ENCODE measurements at regions not wholly inside any gene's neighbourhood (a gene's known extent, or its start where the extent isn't known, plus 50 kb on each side); places are given as distances from the start of the nearest gene placed in this dataset.
"Not testable (repeated sequence)": the region's sequence is repeated elsewhere in the genome, so short reads cannot be mapped to it uniquely, and the experiment has no call there.

DNA sequence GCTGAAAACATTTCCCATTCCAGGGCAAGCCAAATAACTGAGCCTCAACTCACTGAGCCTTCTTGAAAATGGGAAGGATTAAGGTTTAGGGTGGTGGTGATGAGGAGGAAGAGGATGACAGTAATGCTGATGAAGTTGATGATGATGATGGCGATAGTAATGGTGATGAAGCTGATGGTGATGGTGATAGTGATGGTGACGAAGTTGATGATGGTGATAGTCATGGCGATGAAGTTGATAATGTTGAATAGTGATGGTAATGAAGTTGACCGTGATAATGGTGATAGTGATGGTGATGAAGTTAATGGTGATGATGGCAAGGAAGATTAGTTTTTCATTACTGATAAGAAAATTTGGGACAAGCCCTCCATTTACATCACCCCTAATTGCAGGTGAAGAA is 285.8 kb upstream of the DYNLRB2 start:
- no peaks in the 10 kb centered on the region for H3K36me3 Mint-ChIP-seq
- CTCF ChIA-PET, result no interaction called here
- no peaks in the 10 kb centered on the region for H3K27me3 Mint-ChIP-seq
- H3K27ac Mint-ChIP-seq, result no peak overlapping the region
- H3K4me1 Mint-ChIP-seq, result no peaks in the 10 kb centered on the region
- no peak for DNase-seq
- no peak overlapping the region for H3K4me3 Mint-ChIP-seq
- no peaks in the 10 kb centered on the region for H3K9me3 Mint-ChIP-seq

DNA sequence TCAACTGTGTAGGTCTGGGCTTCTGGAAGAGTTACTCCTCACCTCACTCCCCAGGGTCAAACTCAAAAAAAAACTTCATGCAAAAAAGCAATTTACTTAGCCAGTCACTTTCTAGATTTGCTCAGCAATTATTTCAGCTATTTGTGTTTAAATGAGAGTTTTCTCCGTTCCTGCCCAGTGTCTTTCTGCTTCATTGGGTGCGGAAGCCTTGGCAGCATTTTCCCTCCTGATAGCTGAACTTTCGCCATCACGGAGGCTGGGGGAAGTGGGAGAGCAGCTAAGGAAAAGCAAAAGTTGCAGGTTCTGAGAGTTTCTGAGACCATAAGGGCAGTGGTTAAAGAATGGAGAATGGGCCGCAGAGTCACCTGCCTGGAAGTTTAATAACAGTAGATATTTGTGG is 287.1 kb upstream of the DYNLRB2 start:
- H3K27ac Mint-ChIP-seq, result no peak overlapping the region
- H3K4me1 Mint-ChIP-seq, result no peaks in the 10 kb centered on the region
- H3K4me3 Mint-ChIP-seq, result no peak overlapping the region
- H3K9me3 Mint-ChIP-seq, result no peaks in the 10 kb centered on the region
- no peak for DNase-seq
- CTCF ChIA-PET, result no interaction called here
- no peaks in the 10 kb centered on the region for H3K36me3 Mint-ChIP-seq
- H3K27me3 Mint-ChIP-seq, result no peaks in the 10 kb centered on the region

DNA sequence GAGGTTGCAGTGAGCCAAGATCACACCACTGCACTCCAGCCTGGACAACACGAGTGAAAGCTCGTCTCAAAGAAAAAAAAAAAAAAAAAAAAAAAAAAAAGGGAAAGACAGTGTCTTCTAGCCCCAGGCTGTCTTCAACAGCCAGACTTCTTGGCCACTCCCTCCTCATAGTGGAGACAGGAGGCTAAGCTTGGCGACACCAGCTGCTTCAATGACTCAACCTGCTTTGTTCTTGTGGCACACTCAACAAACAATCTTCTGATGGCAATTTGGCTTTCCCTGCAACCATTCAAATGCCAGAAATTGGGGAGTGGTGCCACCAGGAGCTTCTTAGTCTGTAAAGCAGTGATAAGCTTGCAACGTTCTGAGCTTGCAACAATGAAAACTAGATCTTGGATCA is 290.4 kb upstream of the DYNLRB2 start:
- H3K27me3 Mint-ChIP-seq, result no peaks in the 10 kb centered on the region
- CTCF ChIA-PET, result interaction anchor here (0.9 kb wide), 1 partner anchor 216 kb away, joined by 3 read pairs; no protein-coding TSS in a partner anchor
- H3K4me1 Mint-ChIP-seq, result no peaks in the 10 kb centered on the region
- DNase-seq, result no peak
- no peaks in the 10 kb centered on the region for H3K9me3 Mint-ChIP-seq
- no peak overlapping the region for H3K4me3 Mint-ChIP-seq
- no peaks in the 10 kb centered on the region for H3K36me3 Mint-ChIP-seq
- H3K27ac Mint-ChIP-seq, result no peak overlapping the region

DNA sequence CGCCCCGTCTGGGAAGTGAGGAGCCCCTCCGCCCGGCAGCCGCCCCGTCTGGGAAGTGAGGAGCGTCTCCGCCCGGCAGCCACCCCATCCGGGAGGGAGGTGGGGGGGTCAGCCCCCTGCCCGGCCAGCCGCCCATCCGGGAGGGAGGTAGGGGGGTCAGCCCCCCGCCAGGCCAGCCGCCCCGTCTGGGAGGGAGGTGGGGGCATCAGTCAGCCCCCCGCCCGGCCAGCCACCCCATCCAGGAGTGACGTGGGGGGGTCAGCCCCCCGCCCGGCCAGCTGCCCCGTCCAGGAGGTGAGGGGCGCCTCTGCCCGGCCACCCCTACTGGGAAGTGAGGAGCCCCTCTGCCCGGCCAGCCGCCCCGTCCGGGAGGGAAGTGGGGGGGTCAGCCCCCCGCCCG is 297.5 kb upstream of the DYNLRB2 start:
- H3K27me3 Mint-ChIP-seq, H3K4me3 Mint-ChIP-seq, DNase-seq: not testable (repeated sequence)

DNA sequence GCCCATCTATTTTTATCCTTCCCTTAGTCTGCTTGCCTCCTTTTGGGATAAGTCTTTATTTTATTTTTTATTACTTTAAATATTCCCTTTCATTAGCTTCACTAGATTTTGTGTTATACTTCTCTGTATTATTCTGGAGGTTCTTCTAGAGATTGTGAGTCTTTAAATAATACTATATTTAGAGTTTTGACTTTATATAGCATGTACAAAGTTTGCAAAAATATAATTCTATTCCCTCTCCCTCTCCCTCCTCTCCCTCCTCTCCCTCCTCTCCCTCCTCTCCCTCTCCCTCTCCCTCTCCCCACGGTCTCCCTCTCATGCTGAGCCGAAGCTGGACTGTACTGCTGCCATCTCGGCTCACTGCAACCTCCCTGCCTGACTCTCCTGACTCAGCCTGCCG is 298.5 kb upstream of the DYNLRB2 start:
- not testable (repeated sequence) for H3K9me3 Mint-ChIP-seq, H3K4me1 Mint-ChIP-seq, DNase-seq, H3K36me3 Mint-ChIP-seq, H3K4me3 Mint-ChIP-seq, H3K27me3 Mint-ChIP-seq, H3K27ac Mint-ChIP-seq
- CTCF ChIA-PET, result interaction anchor here (0.6 kb wide), 1 partner anchor 1842 kb away, joined by 3 read pairs; no protein-coding TSS in a partner anchor

More for the DNA sequence above, 297.5 kb upstream of the DYNLRB2 start:
- H3K36me3 Mint-ChIP-seq, H3K27ac Mint-ChIP-seq, H3K9me3 Mint-ChIP-seq, H3K4me1 Mint-ChIP-seq, CTCF ChIA-PET: not testable (repeated sequence)

DNA sequence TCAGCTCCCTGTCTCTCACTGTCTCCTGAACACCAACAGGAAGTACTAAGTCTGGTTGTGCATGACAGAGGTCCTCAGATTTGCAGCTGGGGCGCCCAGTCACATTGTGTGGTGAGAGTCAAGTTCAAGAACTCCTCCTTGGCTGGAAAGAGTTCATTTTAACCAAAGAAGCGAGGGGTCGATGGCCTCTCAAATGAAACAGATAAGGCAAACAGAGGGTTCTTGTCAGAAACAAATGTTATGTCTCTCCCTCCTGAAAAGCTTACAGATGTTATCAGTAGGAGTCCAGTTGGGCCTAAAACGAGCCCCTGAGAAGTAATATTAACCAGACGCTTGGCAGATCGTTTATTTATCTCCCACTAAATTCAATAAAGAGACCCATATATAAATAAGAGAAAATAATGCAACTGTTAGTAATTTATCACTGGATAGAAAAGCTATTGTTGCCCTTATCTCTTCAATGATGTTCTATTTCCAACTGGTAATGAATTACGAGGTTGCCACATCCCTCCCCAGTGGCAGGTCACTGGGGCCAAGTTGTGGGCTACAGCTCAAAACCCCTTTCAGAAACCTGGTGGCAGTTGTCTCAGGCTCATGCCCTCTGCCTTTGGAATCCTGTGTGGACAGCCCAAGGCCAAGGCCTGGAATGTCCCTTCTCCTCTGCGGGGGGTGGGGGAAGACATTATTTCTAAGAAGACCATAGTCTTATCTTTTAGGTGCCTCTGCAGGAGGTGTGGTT is 307.5 kb upstream of the DYNLRB2 start:
- Mint-ChIP-seq H3K4me1 (no peaks in the 10 kb centered on the region), H3K4me3 (no peak overlapping the region), H3K9me3 (no peaks in the 10 kb centered on the region), H3K27ac (no peak overlapping the region), H3K36me3 (no peaks in the 10 kb centered on the region), H3K27me3 (no peaks in the 10 kb centered on the region)
- DNase-seq, result no peak
- CTCF ChIA-PET, result interaction anchor here (0.6 kb wide), 1 partner anchor 248 kb away, joined by 3 read pairs; no protein-coding TSS in a partner anchor

DNA sequence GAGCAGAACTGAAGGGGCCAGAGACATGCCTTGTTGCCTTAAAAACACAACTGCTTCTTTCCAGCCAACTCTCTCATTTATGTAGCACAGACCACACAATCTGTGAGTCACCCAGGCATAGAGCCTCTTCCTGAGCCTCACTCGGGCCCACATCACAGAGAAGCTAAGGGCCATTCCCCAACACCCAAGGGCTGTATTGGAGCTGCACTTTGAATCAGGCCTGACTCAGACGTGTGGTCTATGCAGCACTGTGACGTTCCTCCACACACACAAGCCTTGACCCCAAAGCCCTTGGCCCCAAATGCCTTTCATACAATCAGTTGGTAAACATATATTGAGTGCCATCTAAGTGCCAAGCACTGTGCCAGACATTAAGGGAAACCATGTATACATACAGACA is 308.9 kb upstream of the DYNLRB2 start:
- H3K9me3 Mint-ChIP-seq, result no peaks in the 10 kb centered on the region
- H3K36me3 Mint-ChIP-seq, result no peaks in the 10 kb centered on the region
- H3K4me1 Mint-ChIP-seq, result no peaks in the 10 kb centered on the region
- no peak overlapping the region for H3K27ac Mint-ChIP-seq
- no peak overlapping the region for H3K4me3 Mint-ChIP-seq
- DNase-seq, result no peak
- H3K27me3 Mint-ChIP-seq, result no peaks in the 10 kb centered on the region
- CTCF ChIA-PET, result no interaction called here

DNA sequence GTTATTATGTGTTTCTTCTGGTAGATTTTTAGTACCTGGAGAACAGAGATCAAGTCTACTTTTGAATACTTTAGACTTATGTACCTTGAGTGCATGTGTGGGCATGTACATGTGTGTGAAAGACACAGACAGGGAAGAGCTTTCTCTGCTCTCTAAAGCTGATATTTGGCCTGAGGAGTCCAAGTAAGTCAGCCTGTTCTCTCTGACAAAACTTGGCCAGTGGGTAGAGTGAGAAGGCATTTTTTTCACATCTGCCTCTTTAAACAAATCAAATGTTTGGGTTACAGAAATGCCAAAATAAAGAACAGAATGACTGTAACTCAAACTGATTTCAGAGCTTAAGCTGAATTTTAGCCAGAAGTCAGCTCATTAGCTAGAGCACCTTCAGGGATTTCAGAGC is 309.7 kb upstream of the DYNLRB2 start:
- no peaks in the 10 kb centered on the region for H3K27me3 Mint-ChIP-seq
- no peak overlapping the region for H3K4me3 Mint-ChIP-seq
- no peaks in the 10 kb centered on the region for H3K4me1 Mint-ChIP-seq
- no peaks in the 10 kb centered on the region for H3K9me3 Mint-ChIP-seq
- H3K27ac Mint-ChIP-seq, result no peak overlapping the region
- no peaks in the 10 kb centered on the region for H3K36me3 Mint-ChIP-seq
- no peak for DNase-seq
- CTCF ChIA-PET, result no interaction called here

DNA sequence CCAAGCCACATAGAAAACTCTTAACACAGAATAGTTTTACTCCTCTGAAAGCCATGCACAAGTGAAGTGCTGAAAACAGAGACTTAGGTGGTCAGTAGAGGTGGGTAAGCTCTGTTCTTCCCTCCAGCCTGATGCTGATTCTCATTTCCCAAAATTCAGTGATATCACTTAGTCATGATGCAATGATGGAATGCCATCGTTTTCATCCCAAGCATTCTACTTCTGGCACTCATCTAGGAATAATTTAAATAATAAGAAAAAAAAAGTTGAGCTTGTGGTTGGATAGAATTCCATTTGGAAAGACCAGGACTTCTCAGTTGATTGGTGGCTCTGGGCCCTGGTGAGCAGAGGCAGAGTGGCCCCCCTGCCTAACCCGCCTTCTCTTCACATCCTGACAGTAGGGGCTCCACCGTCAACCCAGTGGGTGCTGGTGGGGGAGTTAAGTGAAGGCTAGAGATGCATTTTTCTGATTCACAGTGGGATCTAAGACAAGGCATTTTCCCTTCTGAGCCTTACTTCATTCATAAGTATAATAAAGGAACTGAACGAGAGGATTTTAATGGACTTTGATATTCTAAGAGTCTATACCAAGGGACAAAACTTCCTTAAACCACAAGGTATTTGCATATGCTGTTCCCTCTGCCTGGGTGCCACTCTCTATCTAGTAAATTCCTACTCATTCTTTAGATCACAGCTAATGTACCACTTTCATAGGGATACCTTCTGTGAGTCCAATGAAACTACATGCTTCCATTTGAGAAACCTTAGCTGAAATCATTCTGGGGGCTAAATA is 310.3 kb upstream of the DYNLRB2 start:
- CTCF ChIA-PET, result no interaction called here
- H3K4me3 Mint-ChIP-seq, result no peak overlapping the region
- H3K4me1 Mint-ChIP-seq, result no peaks in the 10 kb centered on the region
- H3K36me3 Mint-ChIP-seq, result no peaks in the 10 kb centered on the region
- no peaks in the 10 kb centered on the region for H3K27me3 Mint-ChIP-seq
- no peaks in the 10 kb centered on the region for H3K9me3 Mint-ChIP-seq
- DNase-seq, result no peak
- H3K27ac Mint-ChIP-seq, result no peak overlapping the region

DNA sequence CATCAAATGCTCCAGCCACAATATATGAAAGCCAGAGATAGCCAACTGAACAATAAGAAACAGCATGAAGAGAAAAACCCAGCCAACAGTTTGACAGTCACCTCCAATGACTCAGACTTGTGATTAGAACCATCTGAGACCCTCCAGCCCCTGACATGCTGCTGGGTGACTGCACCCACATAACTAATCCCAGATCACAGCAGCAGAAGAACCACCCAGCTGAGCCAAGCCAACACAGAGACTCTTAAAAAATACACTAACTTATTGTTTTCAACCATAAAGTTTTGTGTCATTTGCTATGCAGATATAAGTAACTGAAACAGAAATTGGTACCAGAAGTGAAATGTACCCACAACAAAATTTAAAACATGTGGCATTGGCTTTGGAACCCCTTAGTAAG is 314.3 kb upstream of the DYNLRB2 start:
- CTCF ChIA-PET, result no interaction called here
- Mint-ChIP-seq H3K27ac (no peak overlapping the region), H3K36me3 (no peaks in the 10 kb centered on the region), H3K4me3 (no peak overlapping the region), H3K4me1 (no peaks in the 10 kb centered on the region), H3K9me3 (peaks cover 2% of the 10 kb centered on the region), H3K27me3 (no peaks in the 10 kb centered on the region)
- no peak for DNase-seq

DNA sequence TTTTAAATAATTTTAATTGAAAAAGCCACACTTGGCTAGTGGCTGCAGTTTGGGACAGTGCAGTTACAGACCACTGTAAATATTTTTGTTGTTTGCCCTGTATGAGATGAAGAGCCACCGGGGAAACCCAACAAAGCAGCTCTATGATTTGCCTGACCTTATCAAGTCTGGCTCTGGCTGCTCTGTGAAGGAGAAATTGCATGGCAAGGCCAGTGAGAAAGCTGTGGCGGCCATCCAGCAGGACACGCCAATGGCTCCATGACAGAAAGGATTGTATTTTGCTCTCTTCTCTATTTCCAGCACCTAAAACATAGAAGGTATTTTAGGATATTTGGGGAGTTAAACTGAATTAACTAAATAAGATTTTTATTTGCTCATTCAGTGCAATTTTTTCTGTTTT is 330.0 kb upstream of the DYNLRB2 start:
- Mint-ChIP-seq H3K4me3 (no peak overlapping the region), H3K27ac (no peak overlapping the region), H3K9me3 (no peaks in the 10 kb centered on the region), H3K27me3 (no peaks in the 10 kb centered on the region), H3K4me1 (no peaks in the 10 kb centered on the region), H3K36me3 (no peaks in the 10 kb centered on the region)
- CTCF ChIA-PET, result no interaction called here
- no peak for DNase-seq

DNA sequence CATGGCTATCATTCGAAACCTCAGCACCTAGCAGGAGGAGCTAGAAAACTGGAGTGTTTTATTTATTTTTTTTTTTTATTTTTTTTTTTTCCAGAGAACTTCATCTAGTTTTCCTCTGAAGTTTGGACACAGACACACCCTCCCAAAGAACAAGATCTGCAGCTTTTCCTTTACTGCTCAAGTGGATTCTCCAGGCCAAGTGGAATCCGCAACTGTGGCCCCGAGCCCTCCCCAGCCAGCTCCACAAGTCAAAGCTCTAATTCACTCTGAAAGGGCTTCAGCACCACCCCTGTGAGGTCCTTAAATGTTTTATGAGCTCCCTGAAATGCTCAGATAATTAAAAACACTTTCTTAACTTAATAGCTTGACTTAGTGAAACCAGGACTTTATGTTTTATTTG is 332.1 kb upstream of the DYNLRB2 start:
- H3K4me1 Mint-ChIP-seq, result no peaks in the 10 kb centered on the region
- H3K9me3 Mint-ChIP-seq, result no peaks in the 10 kb centered on the region
- no peak for DNase-seq
- no peak overlapping the region for H3K27ac Mint-ChIP-seq
- H3K4me3 Mint-ChIP-seq, result no peak overlapping the region
- no peaks in the 10 kb centered on the region for H3K36me3 Mint-ChIP-seq
- CTCF ChIA-PET, result no interaction called here
- peaks cover 4% of the 10 kb centered on the region for H3K27me3 Mint-ChIP-seq

DNA sequence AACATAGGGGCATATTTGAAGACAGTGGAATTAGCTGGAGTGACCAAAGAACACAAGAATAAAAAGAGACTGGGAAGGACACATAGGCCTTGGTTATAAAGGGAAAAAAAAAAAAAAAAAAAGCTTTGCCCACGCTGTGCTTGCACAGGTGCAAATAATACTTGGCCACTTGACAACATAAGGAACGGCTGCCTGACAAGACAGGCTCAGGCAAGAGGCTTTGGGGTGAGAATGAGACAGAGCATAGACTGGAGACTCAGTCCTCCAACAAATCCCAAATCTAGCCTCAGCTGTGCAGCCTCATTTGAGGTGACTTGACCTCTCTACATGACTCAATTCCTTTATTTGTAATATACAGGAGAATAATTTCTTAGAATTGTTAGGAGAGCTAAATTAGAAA is 332.8 kb upstream of the DYNLRB2 start:
- DNase-seq, result no peak
- peaks cover 4% of the 10 kb centered on the region for H3K27me3 Mint-ChIP-seq
- CTCF ChIA-PET, result no interaction called here
- no peaks in the 10 kb centered on the region for H3K36me3 Mint-ChIP-seq
- H3K9me3 Mint-ChIP-seq, result no peaks in the 10 kb centered on the region
- H3K4me1 Mint-ChIP-seq, result no peaks in the 10 kb centered on the region
- no peak overlapping the region for H3K4me3 Mint-ChIP-seq
- no peak overlapping the region for H3K27ac Mint-ChIP-seq

DNA sequence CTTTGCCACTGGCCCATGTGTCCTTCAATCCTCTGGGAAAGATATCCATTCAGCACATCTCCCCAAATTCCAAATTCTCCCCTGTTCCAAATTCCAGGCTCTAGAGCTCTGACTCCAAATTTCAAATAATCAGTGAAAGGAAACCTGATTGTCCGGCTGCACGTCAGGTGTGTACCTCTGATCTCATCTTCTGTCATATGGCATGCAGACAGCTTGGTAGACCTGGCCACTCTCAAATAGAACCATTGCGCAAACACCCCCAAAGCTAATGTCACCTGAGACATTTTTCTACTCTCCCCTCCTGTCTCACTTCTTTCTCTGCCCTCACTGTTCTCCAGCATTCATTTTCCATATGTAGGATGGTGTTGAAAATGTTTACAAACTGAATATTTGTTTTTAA is 337.0 kb upstream of the DYNLRB2 start:
- Mint-ChIP-seq H3K27ac (no peak overlapping the region), H3K9me3 (no peaks in the 10 kb centered on the region), H3K27me3 (peaks cover 4% of the 10 kb centered on the region), H3K36me3 (no peaks in the 10 kb centered on the region), H3K4me1 (no peaks in the 10 kb centered on the region), H3K4me3 (no peak overlapping the region)
- CTCF ChIA-PET, result no interaction called here
- DNase-seq, result no peak

DNA sequence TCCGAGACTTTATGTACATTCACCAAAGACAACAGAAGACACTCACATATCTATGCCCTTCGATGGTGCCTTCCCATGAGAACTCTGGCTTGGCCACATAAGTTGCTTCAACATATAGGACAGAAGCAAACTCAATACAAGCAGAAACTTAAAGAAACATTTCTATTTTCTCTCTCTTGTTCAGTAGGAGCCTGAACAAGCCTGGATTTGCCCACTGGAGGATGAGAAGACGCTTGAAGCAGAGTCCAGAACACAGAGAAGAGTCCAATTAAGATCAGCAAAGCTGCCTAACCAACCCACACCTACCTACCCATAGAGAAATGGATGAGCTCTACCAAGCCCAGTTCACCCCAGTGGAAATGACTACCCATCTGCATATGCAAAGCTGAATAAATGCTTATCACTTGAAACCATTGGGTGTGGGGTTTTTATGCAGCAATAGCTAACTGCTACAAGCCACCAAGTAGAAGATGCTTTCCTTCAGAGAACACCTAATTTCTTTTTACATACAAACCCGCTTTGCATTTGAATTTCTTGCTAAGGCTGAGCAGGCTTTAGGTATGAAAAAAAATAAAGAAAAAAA is 337.9 kb upstream of the DYNLRB2 start:
- no peak overlapping the region for H3K4me3 Mint-ChIP-seq
- no peaks in the 10 kb centered on the region for H3K4me1 Mint-ChIP-seq
- H3K36me3 Mint-ChIP-seq, result no peaks in the 10 kb centered on the region
- no peak overlapping the region for H3K27ac Mint-ChIP-seq
- DNase-seq, result no peak
- CTCF ChIA-PET, result no interaction called here
- no peaks in the 10 kb centered on the region for H3K9me3 Mint-ChIP-seq
- H3K27me3 Mint-ChIP-seq, result peaks cover 4% of the 10 kb centered on the region

Measured in activated naive CD4-positive, alpha-beta T cell treated with anti-CD3 and anti-CD28 coated beads, Interleukin-2, amount 10 ng/mL, durations not matched to agents 7 days and 5 days (primary cell).